HFFc6 (cell line): ENCODE measurements at regions not wholly inside any gene's neighbourhood (a gene's known extent, or its start where the extent isn't known, plus 50 kb on each side); places are given as distances from the start of the nearest gene placed in this dataset.

ENCODE experiments used
- DNase-seq: peaks from one replicate; pipeline ENCODE4 v3.0.0-alpha.2; 2018
- H3K27ac Mint-ChIP-seq: 2 replicates; pipeline ENCODE4 v1.8.0; 2020; ENCODE audit warnings: mild to moderate bottlenecking, mixed read lengths
- H3K27me3 Mint-ChIP-seq: 2 replicates; pipeline ENCODE4 v1.8.0; 2021; ENCODE audit warnings: mild to moderate bottlenecking, moderate library complexity, mixed read lengths; ENCODE audit not compliant: insufficient read depth
- H3K36me3 Mint-ChIP-seq: 2 replicates; pipeline ENCODE4 v1.8.0; 2021; ENCODE audit warnings: low read depth, mixed read lengths
- H3K4me1 Mint-ChIP-seq: 2 replicates; pipeline ENCODE4 v1.8.0; 2020; ENCODE audit warnings: low read depth, mixed read lengths
- H3K4me3 Mint-ChIP-seq: 2 replicates; pipeline ENCODE4 v1.8.0; 2020; ENCODE audit warnings: mild to moderate bottlenecking, moderate library complexity, mixed read lengths
- H3K9me3 Mint-ChIP-seq: 2 replicates; pipeline ENCODE4 v1.8.0; 2020; ENCODE audit warnings: mild to moderate bottlenecking, mixed read lengths
- CTCF ChIP-seq: fragments of 200-600 bp; sonication (generic); IDR thresholded peaks from 2 replicates; pipeline ENCODE4 v1.5.0; 2021; ENCODE audit warnings: antibody characterized with exemption, mild to moderate bottlenecking

DNA sequence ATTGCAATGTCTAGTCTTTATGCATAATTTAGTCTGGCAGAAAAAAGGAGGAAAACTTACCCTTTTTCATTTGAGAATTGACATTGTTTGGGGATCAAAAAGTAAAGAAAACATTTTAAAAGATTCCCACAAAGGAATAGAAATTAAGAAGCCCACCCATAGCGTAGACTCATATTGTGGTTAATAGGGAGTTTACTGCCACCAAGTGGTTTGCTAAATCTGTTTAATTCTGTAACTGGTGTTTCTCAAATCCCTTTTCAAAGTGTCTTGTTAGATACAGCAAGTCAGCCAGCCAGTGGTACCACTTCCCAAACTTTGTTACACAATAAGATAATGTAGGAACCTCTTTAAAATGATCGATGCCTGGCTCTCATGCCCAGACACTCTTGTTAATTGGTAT, 180.3 kb downstream of the IPO8 start:
- H3K27ac Mint-ChIP-seq, result no peak overlapping the region
- H3K9me3 Mint-ChIP-seq, result no peaks in the 10 kb centered on the region
- H3K27me3 Mint-ChIP-seq, result no peaks in the 10 kb centered on the region
- no peaks in the 10 kb centered on the region for H3K4me1 Mint-ChIP-seq
- no peaks in the 10 kb centered on the region for H3K36me3 Mint-ChIP-seq
- no peak overlapping the region for H3K4me3 Mint-ChIP-seq
- DNase-seq, result no peak
- peak; percentile 22; the same call in 1 of the 2 replicates for TF ChIP-seq CTCF

GRCh38 chr12:30514666-30515065, 181.0 kb downstream of the IPO8 start:
- TF ChIP-seq CTCF, result no peak
- no peaks in the 10 kb centered on the region for H3K4me1 Mint-ChIP-seq
- no peak for DNase-seq
- no peaks in the 10 kb centered on the region for H3K9me3 Mint-ChIP-seq
- H3K4me3 Mint-ChIP-seq, result no peak overlapping the region
- no peaks in the 10 kb centered on the region for H3K36me3 Mint-ChIP-seq
- H3K27me3 Mint-ChIP-seq, result no peaks in the 10 kb centered on the region
- no peak overlapping the region for H3K27ac Mint-ChIP-seq

DNA sequence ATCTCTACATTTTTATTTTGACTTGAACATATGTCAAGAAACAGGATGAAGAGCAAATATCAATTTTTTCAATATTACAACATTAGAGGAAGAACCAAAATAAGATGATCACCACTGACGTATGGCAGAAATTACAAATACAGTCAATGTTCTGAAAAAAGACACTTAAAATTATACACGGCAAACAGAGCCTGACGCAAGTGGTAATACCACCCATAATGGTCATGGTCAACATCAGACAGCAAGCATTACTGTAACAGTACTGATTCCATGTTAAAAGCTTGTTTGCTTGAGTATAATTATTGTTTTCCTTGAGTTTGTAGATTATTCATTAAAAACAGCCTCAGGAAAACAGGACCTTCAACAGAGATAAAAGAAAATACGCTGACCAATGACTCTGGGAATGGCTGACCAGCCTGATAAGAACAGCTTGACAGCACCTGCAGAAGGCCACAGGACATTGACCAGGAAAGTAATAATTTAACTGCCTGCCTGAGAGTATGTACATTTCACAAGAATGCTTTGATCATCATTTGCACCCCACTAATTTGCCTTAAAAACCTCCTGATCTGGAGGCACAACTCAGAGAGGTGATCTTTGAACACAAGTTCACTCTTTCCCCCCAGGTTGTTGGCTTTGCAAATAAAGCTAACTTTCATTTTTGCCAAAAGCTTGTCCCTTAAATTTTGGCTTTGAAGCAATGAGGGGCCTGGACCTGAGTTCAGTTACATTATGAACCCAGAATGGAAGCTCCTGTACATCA, 187.3 kb downstream of the IPO8 start:
- no peaks in the 10 kb centered on the region for H3K9me3 Mint-ChIP-seq
- H3K36me3 Mint-ChIP-seq, result no peaks in the 10 kb centered on the region
- TF ChIP-seq CTCF, result no peak
- no peaks in the 10 kb centered on the region for H3K4me1 Mint-ChIP-seq
- no peak for DNase-seq
- H3K27ac Mint-ChIP-seq, result no peak overlapping the region
- no peaks in the 10 kb centered on the region; the same call in none of the 2 replicates for H3K27me3 Mint-ChIP-seq
- H3K4me3 Mint-ChIP-seq, result no peak overlapping the region

- Mint-ChIP-seq H3K36me3 (no peaks in the 10 kb centered on the region), H3K27me3 (no peaks in the 10 kb centered on the region; the same call in none of the 2 replicates), H3K27ac (no peak overlapping the region), H3K4me3 (no peak overlapping the region), H3K9me3 (no peaks in the 10 kb centered on the region), H3K4me1 (no peaks in the 10 kb centered on the region)
- TF ChIP-seq CTCF, result no peak
- DNase-seq, result no peak
Measured at GRCh38 chr12:30507576-30507975, 188.1 kb downstream of the IPO8 start.

GRCh38 chr12:30506411-30506810, 189.3 kb downstream of the IPO8 start:
- Mint-ChIP-seq H3K27me3 (no peaks in the 10 kb centered on the region; the same call in none of the 2 replicates), H3K4me1 (no peaks in the 10 kb centered on the region), H3K27ac (no peak overlapping the region), H3K9me3 (no peaks in the 10 kb centered on the region), H3K4me3 (no peak overlapping the region), H3K36me3 (no peaks in the 10 kb centered on the region)
- DNase-seq, result no peak
- no peak for TF ChIP-seq CTCF
